DMS 273 (cell line): ENCODE measurements at regions not wholly inside any gene's neighbourhood (a gene's known extent, or its start where the extent isn't known, plus 50 kb on each side); places are given as distances from the start of the nearest gene placed in this dataset.
"Not testable (repeated sequence)": the region's sequence is repeated elsewhere in the genome, so short reads cannot be mapped to it uniquely, and the experiment has no call there.

Source experiments
- DNase-seq: peaks from one replicate; lab custom pipeline; 2025; ENCODE audit not compliant: unreplicated experiment; lab: John Stamatoyannopoulos, UW

- DNase-seq, result no peak
Observed at GRCh38 chr12:46522071-46522470, 149.5 kb upstream of the SLC38A2 start.

GRCh38 chr12:46521145-46521544 lies 148.6 kb upstream of the SLC38A2 start:
- peak; percentile 41 for DNase-seq

GRCh38 chr12:46519407-46519806 lies 146.8 kb upstream of the SLC38A2 start:
- DNase-seq, result no peak

- no peak for DNase-seq
Observed at GRCh38 chr12:46518729-46519128, 146.2 kb upstream of the SLC38A2 start.

GRCh38 chr12:46518169-46518568 lies 145.6 kb upstream of the SLC38A2 start:
- no peak for DNase-seq

- no peak for DNase-seq
Observed at GRCh38 chr12:46517579-46517962, 145.0 kb upstream of the SLC38A2 start.

GRCh38 chr12:46516933-46517578 lies 144.5 kb upstream of the SLC38A2 start:
- no peak for DNase-seq

GRCh38 chr12:46516238-46516932 lies 143.8 kb upstream of the SLC38A2 start:
- DNase-seq, result no peak

- no peak for DNase-seq
Observed at GRCh38 chr12:46515829-46516228, 143.3 kb upstream of the SLC38A2 start.

GRCh38 chr12:46514886-46515285 lies 142.3 kb upstream of the SLC38A2 start:
- DNase-seq, result no peak

GRCh38 chr12:46510257-46510656 lies 137.7 kb upstream of the SLC38A2 start:
- not testable (repeated sequence) for DNase-seq

GRCh38 chr12:46509135-46509534 lies 136.6 kb upstream of the SLC38A2 start:
- no peak for DNase-seq

GRCh38 chr12:46508651-46509050 lies 136.1 kb upstream of the SLC38A2 start:
- DNase-seq, result no peak

- no peak for DNase-seq
Observed at GRCh38 chr12:46507766-46508165, 135.2 kb upstream of the SLC38A2 start.

GRCh38 chr12:46506961-46507360 lies 134.4 kb upstream of the SLC38A2 start:
- no peak for DNase-seq

GRCh38 chr12:46506198-46506597 lies 133.6 kb upstream of the SLC38A2 start:
- DNase-seq, result no peak

- no peak for DNase-seq
Observed at GRCh38 chr12:46504494-46504893, 131.9 kb upstream of the SLC38A2 start.

GRCh38 chr12:46503637-46504175 lies 131.1 kb upstream of the SLC38A2 start:
- no peak for DNase-seq

- DNase-seq, result no peak
Observed at GRCh38 chr12:46500673-46501072, 128.1 kb upstream of the SLC38A2 start.

GRCh38 chr12:46499901-46500300 lies 127.3 kb upstream of the SLC38A2 start:
- DNase-seq, result no peak

GRCh38 chr12:46499226-46499625 lies 126.7 kb upstream of the SLC38A2 start:
- DNase-seq, result no peak

GRCh38 chr12:46497739-46498138 lies 125.2 kb upstream of the SLC38A2 start:
- DNase-seq, result no peak

GRCh38 chr12:46494424-46494823 lies 121.9 kb upstream of the SLC38A2 start:
- DNase-seq, result no peak
